ENCODE measurements at regions not wholly inside any gene's neighbourhood (a gene's known extent, or its start where the extent isn't known, plus 50 kb on each side); places are given as distances from the start of the nearest gene placed in this dataset.

DNA sequence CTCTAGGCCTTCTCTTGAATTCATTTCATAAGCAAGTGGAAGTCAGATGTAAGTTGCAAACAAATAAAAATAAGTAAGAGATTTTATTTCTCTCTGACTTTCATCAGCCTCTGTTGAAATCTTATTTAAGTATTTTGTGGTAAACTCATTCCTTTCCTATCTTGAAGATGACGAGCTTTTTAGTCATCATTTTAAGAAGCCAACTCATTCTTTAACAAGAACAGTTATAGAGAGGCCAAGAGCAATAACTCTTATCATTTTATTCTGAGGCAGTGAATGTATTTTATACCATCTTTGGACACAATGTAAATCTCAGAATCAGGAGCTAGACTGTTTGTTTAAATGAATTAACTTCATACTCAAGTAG lies 147.5 kb upstream of the MBNL1 start:
- TF ChIP-seq, protein P1, sequence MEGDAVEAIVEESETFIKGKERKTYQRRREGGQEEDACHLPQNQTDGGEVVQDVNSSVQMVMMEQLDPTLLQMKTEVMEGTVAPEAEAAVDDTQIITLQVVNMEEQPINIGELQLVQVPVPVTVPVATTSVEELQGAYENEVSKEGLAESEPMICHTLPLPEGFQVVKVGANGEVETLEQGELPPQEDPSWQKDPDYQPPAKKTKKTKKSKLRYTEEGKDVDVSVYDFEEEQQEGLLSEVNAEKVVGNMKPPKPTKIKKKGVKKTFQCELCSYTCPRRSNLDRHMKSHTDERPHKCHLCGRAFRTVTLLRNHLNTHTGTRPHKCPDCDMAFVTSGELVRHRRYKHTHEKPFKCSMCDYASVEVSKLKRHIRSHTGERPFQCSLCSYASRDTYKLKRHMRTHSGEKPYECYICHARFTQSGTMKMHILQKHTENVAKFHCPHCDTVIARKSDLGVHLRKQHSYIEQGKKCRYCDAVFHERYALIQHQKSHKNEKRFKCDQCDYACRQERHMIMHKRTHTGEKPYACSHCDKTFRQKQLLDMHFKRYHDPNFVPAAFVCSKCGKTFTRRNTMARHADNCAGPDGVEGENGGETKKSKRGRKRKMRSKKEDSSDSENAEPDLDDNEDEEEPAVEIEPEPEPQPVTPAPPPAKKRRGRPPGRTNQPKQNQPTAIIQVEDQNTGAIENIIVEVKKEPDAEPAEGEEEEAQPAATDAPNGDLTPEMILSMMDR (conservative IDR thresholded peaks at IDR 0.05; ENCODE audit: control insufficient read depth, insufficient read depth, low read depth, low read length) = no peak
- DNase-seq (ENCODE audit: low read depth) = peak; percentile 91
- no peak overlapping the region for H3K4me3 ChIP-seq (ENCODE audit: control insufficient read depth, low read depth, low read length)

DNA sequence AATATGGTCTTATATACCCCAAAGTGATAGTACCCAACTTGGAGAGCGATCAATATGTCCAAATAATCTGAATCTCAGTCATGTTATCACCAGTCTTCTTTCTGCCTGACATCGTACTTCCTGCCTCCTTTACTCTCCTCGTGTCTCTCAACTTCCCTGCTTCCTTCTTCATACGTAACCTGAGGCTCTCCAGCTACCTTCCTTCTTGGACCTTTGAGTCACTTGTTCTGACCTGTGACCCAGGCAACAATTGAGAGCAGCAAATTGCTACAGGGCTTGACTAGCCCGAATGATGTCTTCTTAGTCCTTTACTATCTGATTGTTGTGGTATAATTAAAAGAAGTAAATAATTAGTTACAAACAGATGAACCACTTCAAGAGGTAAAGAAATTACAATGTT lies 145.9 kb upstream of the MBNL1 start:
- DNase-seq (ENCODE audit: low read depth) = no peak
- TF ChIP-seq, protein P1 (conservative IDR thresholded peaks at IDR 0.05; ENCODE audit: control insufficient read depth, insufficient read depth, low read depth, low read length) = no peak
- H3K4me3 ChIP-seq (ENCODE audit: control insufficient read depth, low read depth, low read length) = no peak overlapping the region

DNA sequence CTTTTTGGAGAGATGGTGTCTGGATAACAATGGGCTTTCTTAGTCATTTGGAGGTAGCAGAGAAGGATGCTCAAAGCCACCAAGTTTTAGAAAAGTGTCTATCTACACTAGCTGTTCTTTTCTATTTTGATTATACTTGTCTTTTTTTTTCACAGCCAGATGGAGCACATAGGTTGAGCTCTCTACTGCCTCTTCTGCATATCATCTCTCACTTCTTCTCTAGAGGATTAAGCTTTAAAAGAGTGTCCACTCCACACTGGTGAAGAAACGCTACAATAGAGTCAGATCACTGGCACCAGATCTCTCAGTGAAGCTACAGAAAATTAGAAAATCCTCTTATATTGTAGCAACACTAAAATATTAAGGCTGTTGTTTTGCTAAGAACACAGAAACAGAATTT lies 145.3 kb upstream of the MBNL1 start:
- TF ChIP-seq, protein P1 (conservative IDR thresholded peaks at IDR 0.05; ENCODE audit: control insufficient read depth, insufficient read depth, low read depth, low read length) = peak; percentile 15
- no peak overlapping the region for H3K4me3 ChIP-seq (ENCODE audit: control insufficient read depth, low read depth, low read length)
- DNase-seq (ENCODE audit: low read depth) = no peak

DNA sequence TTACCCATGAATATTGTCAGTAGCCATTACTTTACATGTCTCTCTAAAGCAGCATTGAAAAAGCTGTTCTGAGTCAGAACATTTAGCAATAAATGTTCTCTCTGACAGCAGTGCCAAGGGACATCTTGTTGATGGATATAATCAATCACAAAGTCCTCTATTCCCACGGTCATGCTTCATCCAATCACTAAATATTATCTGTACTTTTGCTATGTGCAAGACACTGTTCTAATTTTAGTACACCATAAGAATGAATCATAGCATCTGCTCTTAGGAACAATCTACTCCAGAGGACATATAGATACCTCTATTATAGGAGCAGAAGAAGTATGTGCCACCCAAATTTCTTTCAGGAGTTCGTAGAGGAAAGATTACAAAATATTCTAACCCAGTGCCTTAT lies 142.5 kb upstream of the MBNL1 start:
- DNase-seq (ENCODE audit: low read depth) = peak; percentile 92
- H3K4me3 ChIP-seq (ENCODE audit: control insufficient read depth, low read depth, low read length) = no peak overlapping the region
- TF ChIP-seq, protein P1 (conservative IDR thresholded peaks at IDR 0.05; ENCODE audit: control insufficient read depth, insufficient read depth, low read depth, low read length) = no peak

DNA sequence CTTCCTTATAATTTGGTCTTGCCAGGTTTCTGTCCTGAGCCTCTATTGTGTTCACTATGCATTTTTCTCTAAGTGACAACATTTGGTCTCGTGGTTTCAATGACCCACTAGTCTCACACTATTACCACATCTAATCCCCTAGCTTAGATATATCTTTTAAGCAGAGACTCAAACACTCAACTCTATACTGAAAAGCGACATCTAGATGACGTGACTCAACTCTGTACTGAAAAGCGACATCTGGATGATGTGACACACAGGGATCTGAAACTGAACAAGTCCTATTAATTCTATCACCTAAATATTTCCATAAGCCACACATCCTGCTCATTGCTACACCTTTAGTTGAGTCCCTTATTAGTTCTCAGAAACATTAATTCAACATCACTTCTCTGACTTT lies 141.7 kb upstream of the MBNL1 start:
- H3K4me3 ChIP-seq (ENCODE audit: control insufficient read depth, low read depth, low read length) = no peak overlapping the region
- TF ChIP-seq, protein P1 (conservative IDR thresholded peaks at IDR 0.05; ENCODE audit: control insufficient read depth, insufficient read depth, low read depth, low read length) = no peak
- DNase-seq (ENCODE audit: low read depth) = peak; percentile 29

DNA sequence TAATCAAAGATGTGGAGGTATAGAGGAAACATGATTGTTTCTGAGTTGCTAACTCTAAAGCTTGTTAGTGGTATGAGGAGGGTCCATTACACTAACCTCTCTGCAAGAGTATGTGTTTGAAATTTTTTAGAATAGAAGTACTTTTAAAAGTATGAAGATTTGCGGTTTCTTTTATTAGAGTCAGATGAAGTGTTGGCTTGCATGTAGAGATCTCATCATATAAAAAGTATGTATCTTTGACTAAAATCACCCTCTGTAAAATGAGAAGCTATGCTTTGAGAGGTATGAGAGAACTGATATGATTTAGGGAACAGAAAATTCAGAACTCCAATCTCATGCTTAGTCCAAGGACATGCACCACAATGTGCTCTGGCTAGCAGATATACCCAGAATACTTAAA lies 140.4 kb upstream of the MBNL1 start:
- H3K4me3 ChIP-seq (ENCODE audit: control insufficient read depth, low read depth, low read length) = no peak overlapping the region
- DNase-seq (ENCODE audit: low read depth) = peak; percentile 52
- TF ChIP-seq, protein P1 (conservative IDR thresholded peaks at IDR 0.05; ENCODE audit: control insufficient read depth, insufficient read depth, low read depth, low read length) = no peak

DNA sequence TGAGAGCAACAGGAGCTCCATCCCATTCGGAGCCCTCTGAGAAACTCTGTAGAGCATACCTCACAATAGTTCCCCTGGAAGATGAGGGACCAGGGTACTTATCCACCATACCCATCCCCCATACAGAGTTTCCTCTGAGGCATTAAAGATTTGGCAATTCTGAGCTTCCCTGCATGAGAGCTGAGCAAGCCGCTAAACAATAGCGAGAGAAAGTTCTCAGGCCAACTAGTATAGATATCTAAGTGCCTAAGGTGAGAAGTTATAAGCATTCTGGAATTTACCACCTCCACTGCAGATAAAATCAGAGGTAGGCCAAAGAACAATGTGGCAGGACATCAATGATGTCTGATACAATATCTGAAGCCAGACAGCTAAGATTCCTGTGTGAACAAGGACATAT lies 129.1 kb upstream of the MBNL1 start:
- H3K4me3 ChIP-seq (ENCODE audit: control insufficient read depth, low read depth, low read length) = no peak overlapping the region
- TF ChIP-seq, protein P1 (conservative IDR thresholded peaks at IDR 0.05; ENCODE audit: control insufficient read depth, insufficient read depth, low read depth, low read length) = no peak
- no peak for DNase-seq (ENCODE audit: low read depth)
